Fibroblast of pulmonary artery (primary cell): ENCODE measurements at regions not wholly inside any gene's neighbourhood (a gene's known extent, or its start where the extent isn't known, plus 50 kb on each side); places are given as distances from the start of the nearest gene placed in this dataset.

Experiments
- DNase-seq: peaks from one replicate; pipeline ENCODE4 v3.0.0-alpha.2; 2010; ENCODE audit warnings: low read depth
- H3K4me3 ChIP-seq: replicated peaks from 2 replicates; pipeline ENCODE4 v1.5.1; 2011; ENCODE audit warnings: low read depth, mild to moderate bottlenecking, control low read depth, low read length, moderate library complexity
- TF ChIP-seq, protein P1 (sequence below): IDR thresholded peaks from 2 replicates; pipeline ENCODE4 v1.5.1; 2011; ENCODE audit warnings: mild to moderate bottlenecking, control low read depth, low read length, inconsistent platforms; ENCODE audit errors: missing control alignments

DNA sequence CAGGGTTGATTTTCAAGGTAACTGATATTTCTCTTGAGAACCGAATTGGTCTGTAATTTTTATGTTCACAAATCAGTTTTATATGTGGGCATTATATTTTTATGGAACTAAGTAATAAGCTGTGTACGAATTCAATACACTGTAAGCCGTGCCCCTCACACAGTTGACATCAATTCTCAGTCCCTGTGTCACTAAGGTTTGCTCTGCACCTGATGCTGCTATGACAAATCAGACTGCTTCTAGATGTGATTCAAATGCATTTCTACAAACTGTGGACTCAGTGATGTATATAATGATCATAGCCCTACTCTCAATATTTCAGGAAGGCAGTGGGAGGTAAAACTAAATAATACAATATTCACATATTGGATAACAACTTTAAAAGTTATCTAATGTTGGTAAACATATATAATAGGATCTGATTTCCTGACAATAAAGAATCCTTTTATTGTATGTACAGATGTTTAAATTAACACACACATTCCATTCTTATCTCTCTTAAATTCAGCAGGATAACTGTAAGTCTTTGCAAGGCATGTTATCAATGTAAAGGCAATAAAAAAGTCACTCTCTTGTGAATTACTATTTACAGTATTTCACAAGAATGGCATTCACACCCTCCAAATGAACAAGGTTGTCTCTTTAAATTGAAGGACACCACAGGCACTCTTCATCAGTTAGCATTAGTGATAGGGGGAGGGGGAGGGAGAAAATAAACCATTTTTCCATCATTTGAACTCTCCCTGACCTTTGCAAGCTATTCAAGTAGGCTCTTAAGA, 87.2 kb upstream of the SOX5 start:
- no peak overlapping the region for H3K4me3 ChIP-seq
- DNase-seq = no peak
- TF ChIP-seq, protein P1, sequence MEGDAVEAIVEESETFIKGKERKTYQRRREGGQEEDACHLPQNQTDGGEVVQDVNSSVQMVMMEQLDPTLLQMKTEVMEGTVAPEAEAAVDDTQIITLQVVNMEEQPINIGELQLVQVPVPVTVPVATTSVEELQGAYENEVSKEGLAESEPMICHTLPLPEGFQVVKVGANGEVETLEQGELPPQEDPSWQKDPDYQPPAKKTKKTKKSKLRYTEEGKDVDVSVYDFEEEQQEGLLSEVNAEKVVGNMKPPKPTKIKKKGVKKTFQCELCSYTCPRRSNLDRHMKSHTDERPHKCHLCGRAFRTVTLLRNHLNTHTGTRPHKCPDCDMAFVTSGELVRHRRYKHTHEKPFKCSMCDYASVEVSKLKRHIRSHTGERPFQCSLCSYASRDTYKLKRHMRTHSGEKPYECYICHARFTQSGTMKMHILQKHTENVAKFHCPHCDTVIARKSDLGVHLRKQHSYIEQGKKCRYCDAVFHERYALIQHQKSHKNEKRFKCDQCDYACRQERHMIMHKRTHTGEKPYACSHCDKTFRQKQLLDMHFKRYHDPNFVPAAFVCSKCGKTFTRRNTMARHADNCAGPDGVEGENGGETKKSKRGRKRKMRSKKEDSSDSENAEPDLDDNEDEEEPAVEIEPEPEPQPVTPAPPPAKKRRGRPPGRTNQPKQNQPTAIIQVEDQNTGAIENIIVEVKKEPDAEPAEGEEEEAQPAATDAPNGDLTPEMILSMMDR = no peak

DNA sequence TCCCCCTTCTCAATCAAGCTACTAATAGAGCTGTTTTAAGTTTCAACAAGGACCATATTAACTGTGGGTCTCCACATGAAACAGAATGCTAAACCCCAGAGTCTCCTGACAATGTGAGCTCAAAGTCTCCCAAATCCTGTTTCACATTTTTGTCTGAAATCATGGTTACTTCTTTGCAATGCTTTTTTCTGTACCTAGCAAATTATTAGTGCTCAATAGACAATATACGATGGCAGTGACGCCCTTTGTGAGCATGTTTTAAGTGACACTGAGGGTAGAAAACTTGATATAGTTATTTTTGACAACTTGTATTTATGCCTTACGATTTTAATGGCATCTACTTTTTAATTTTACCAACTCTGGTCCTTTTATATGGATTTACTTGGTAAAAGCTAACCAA, 85.4 kb upstream of the SOX5 start:
- no peak for DNase-seq
- no peak overlapping the region for H3K4me3 ChIP-seq
- TF ChIP-seq, protein P1 = no peak

DNA sequence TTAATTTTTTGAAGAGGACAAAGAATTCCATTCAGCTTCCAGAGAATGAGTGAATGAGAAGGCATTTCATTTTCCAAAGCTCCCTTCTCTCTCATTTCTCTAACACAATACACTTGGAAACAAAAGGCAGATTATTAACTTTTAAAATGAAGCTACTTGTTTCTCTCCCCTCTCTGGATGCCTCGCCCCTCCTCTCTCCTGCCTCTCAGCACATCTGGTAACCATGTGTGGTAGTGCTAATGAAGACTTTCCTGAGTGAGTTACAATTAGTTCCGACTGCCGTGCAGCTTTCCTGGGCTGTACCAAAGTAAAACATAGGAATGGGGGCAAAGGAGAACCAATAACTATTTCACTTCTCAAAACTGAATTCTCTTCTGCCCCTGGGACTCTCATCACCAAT, 84.7 kb upstream of the SOX5 start:
- TF ChIP-seq, protein P1 = no peak
- no peak for DNase-seq
- no peak overlapping the region for H3K4me3 ChIP-seq

DNA sequence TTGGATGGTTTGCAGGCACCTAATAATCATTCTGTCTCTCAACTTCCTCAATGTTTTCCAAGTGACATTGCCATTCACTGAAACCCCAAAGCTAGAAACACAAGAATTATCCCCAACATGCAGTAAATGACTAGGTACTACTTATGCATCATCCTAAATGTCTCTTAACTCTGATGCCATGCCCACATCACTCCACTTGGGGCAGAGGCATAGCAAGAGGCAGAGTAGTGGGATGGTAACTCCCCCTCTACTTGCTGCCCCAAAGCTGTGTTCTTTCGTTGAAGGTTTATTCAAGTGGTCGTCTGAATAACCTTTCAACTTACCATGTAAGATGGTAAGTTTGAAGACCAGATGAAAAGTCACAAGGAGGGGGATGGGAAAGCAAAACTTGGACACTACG, 77.9 kb upstream of the SOX5 start:
- H3K4me3 ChIP-seq = no peak overlapping the region
- TF ChIP-seq, protein P1 = no peak
- DNase-seq = no peak

DNA sequence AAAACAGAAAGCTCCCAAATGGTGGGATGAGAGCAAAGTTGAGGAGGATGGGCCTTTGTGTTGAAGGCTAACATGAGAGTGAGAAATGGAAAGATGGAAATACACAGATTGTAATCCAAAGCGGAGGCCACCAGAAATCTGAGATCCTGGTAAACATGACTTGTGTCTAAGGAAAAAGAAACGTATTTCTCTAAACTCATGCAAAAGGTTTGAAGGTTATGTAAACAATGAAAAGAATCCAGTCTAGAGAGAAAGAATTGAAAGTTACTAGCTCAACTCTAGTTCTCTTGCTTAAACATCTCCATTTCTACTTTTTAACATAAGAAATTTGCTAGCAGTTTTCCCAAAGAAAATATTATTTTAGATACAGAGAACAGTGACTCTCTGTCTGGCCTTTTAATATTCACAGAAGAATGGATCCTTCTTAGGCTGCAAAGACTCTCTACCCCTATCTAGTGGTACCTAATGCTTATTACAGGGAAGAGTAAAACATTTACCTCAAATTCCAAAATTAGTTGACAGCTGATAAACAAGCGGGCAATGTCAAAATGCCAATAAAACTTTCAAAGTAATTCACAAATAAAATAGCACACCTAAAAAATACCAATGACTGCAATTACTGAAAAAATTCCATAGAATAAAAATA, 75.8 kb upstream of the SOX5 start:
- H3K4me3 ChIP-seq = no peak overlapping the region
- peak; percentile 24 for DNase-seq
- TF ChIP-seq, protein P1 = peak; percentile 59

DNA sequence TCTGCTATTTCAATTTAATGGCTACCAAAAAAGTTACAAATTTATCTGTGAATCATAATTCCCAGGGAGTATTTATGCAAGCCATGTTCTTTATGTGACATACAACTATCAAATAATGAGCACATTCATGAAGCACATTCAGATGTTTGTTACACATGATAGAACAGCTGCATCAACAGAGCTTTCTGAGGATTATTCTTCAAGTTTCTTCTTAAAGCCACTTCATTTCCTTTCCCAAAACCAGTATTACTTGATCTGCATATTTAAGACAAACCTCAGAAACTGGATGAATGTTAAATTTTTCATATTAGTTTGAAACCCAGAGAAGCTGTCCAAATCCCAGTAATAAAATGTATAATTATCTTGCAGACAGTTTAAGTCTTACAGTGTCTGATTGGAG, 73.6 kb upstream of the SOX5 start:
- DNase-seq = no peak
- TF ChIP-seq, protein P1 = no peak

DNA sequence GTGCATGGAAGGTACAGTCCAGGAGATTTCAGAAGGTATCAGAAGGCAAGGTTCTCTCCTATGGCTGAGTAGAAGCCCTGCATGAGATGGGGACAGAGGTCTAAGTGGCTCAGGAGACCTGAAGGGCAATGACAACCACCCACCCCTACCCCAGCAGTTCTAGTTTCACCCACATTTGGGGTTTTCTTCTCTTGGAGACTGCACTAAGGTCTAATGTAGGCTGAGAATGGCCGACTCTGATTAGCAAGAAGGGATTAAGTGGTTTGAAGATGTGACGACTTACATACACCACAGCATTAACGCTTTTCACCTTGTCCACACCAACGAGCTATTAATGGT, 71.7 kb upstream of the SOX5 start:
- TF ChIP-seq, protein P1 = no peak
- no peak for DNase-seq
- H3K4me3 ChIP-seq = no peak overlapping the region

More for the DNA sequence above, 73.6 kb upstream of the SOX5 start:
- H3K4me3 ChIP-seq = no peak overlapping the region
